Panc1 (cell line): ENCODE measurements at regions not wholly inside any gene's neighbourhood (a gene's known extent, or its start where the extent isn't known, plus 50 kb on each side); places are given as distances from the start of the nearest gene placed in this dataset.

Experiments
- ATAC-seq: fragments of 200-7000 bp; cut with Tn5 transposase; 2 replicates; pipeline ENCODE4 v1.9.1; 2020; ENCODE audit warnings: mild to moderate bottlenecking, moderate library complexity
- BruUV-seq: library from RNA; stranded (reverse); fragments of 400-500 nt; replicated peaks from 2 replicates; lab custom pipeline; 2021; lab: Mats Ljungman, UMichigan
- CTCF ChIA-PET: fragments of 300-600 bp; sonication (Branson Sonifier 250); formaldehyde crosslinking; loops from one replicate; lab custom pipeline; 2022; ENCODE audit warnings: antibody characterized with exemption; lab: Charles Lee
- POLR2A ChIA-PET: fragments of 300-600 bp; sonication (Branson Sonifier 250); formaldehyde crosslinking; loops from one replicate; lab custom pipeline; 2022; ENCODE audit warnings: antibody characterized with exemption; lab: Charles Lee
- DNase-seq: peaks from one replicate; pipeline ENCODE4 v3.0.0-alpha.2; 2010; ENCODE audit warnings: low read depth, low spot score
- H3K27ac ChIP-seq: 2 replicates; pipeline ENCODE4 v1.5.1; 2011; ENCODE audit warnings: mild to moderate bottlenecking, low read length, inconsistent platforms
- H3K27me3 ChIP-seq: fragments of 200-500 bp; sonication (Bioruptor generic); 2 replicates; pipeline ENCODE4 v1.6.0; 2014; ENCODE audit warnings: low read length, inconsistent platforms; ENCODE audit not compliant: control insufficient read depth, insufficient read depth
- H3K36me3 ChIP-seq: fragments of 200-500 bp; sonication (Bioruptor generic); 2 replicates; pipeline ENCODE4 v1.5.1; 2014; ENCODE audit warnings: inconsistent platforms, mild to moderate bottlenecking, low read length, moderate library complexity; ENCODE audit not compliant: control insufficient read depth, insufficient read depth
- H3K4me1 ChIP-seq: 2 replicates; pipeline ENCODE4 v1.5.1; 2011; ENCODE audit warnings: inconsistent platforms, mild to moderate bottlenecking, low read length, moderate library complexity; ENCODE audit not compliant: control insufficient read depth, insufficient read depth
- H3K4me3 ChIP-seq, 2 experiments: 2 replicates each; pipeline ENCODE4 v1.5.1; 2011 to 2012; ENCODE audit warnings: low read depth in 2 of 2, low read length in 2 of 2, mild to moderate bottlenecking in 2 of 2, inconsistent platforms in 1 of 2, moderate library complexity in 1 of 2
- H3K9me3 ChIP-seq: fragments of 200-500 bp; sonication (Bioruptor generic); 2 replicates; pipeline ENCODE4 v1.5.1; 2014; ENCODE audit warnings: low read depth, mild to moderate bottlenecking, inconsistent platforms, low read length, moderate library complexity; ENCODE audit not compliant: control insufficient read depth, insufficient read depth
- CTCF ChIP-seq: fragments of 450-650 bp; IDR thresholded peaks from 2 replicates; pipeline ENCODE4 v1.5.1; 2017; ENCODE audit warnings: mild to moderate bottlenecking
- POLR2AphosphoS5 ChIP-seq: IDR thresholded peaks from 2 replicates; pipeline ENCODE4 v1.6.1; 2012; ENCODE audit warnings: mild to moderate bottlenecking, low read depth, low read length, moderate library complexity
- REST ChIP-seq, 2 experiments: IDR thresholded peaks; 2 replicates each; pipeline ENCODE4 v1.6.1; 2011 to 2012; ENCODE audit warnings: low read depth in 2 of 2, control low read depth in 1 of 2, low read length in 1 of 2, mild to moderate bottlenecking in 1 of 2, moderate library complexity in 1 of 2; ENCODE audit not compliant: insufficient read depth in 1 of 2
- SIN3A ChIP-seq: IDR thresholded peaks from 2 replicates; pipeline ENCODE4 v1.6.1; 2012; ENCODE audit warnings: low read depth, mild to moderate bottlenecking, low read length, moderate library complexity, borderline replicate concordance; ENCODE audit not compliant: insufficient read depth
- TCF7L2 ChIP-seq: IDR thresholded peaks from 2 replicates; pipeline ENCODE4 v1.6.1; 2011; ENCODE audit warnings: mild to moderate bottlenecking, low read depth, low read length, inconsistent platforms
- in situ Hi-C: cut with HindIII; loops from 2 replicates; pipeline ENCODE4 v1.10.0; 2016; ENCODE audit warnings: low sequenced_read_pairs, low pct_unique_long_range_greater_than_20kb
- intact Hi-C: fragments of 100-400 bp; cut with micrococcal nuclease; formaldehyde crosslinking; loops from one replicate; pipeline ENCODE4 v1.10.0; 2022; ENCODE audit not compliant: unreplicated experiment

- intact Hi-C loops, result no loop called here
- no peaks in the 10 kb centered on the region for H3K4me1 ChIP-seq
- ATAC-seq (no peak), DNase-seq (no peak)
- POLR2A ChIA-PET, result no interaction called here
- no peak for TF ChIP-seq CTCF
- TF ChIP-seq REST (IDR thresholded peaks at IDR 0.05; ENCODE audit: insufficient read depth in 1 of 2, low read depth in 2 of 2, low read length in 1 of 2), result no peak
- TF ChIP-seq POLR2AphosphoS5, result no peak
- no peak for TF ChIP-seq SIN3A
- TF ChIP-seq TCF7L2, result no peak
- BruUV-seq, result no TSS peak
- CTCF ChIA-PET, result no interaction called here
- no peaks in the 10 kb centered on the region for H3K36me3 ChIP-seq
- no peaks in the 10 kb centered on the region for H3K27me3 ChIP-seq
- in situ Hi-C loops, result no loop called here
- H3K27ac ChIP-seq, result no peak overlapping the region
- no peaks in the 10 kb centered on the region for H3K9me3 ChIP-seq
- H3K4me3 ChIP-seq, result no peak overlapping the region
Observed at GRCh38 chr12:105454688-105455087, 124.2 kb downstream of the C12orf75 start.

GRCh38 chr12:105455261-105455660, 124.8 kb downstream of the C12orf75 start:
- Histone ChIP-seq H3K4me1 (no peaks in the 10 kb centered on the region), H3K27me3 (no peaks in the 10 kb centered on the region), H3K27ac (no peak overlapping the region), H3K4me3 (no peak overlapping the region), H3K9me3 (no peaks in the 10 kb centered on the region), H3K36me3 (no peaks in the 10 kb centered on the region)
- ChIA-PET POLR2A (no interaction called here), CTCF (interaction anchor here (0.6 kb wide), 1 partner anchor 1767 kb away, joined by 3 read pairs; no protein-coding TSS in a partner anchor)
- in situ Hi-C loops (no loop called here), intact Hi-C loops (no loop called here)
- BruUV-seq, result no TSS peak
- DNase-seq (no peak), ATAC-seq (no peak)
- 0 out of 2 replicates have a peak, but pooled peaks have one; percentile 14 for TF ChIP-seq CTCF
- TF ChIP-seq POLR2AphosphoS5, result no peak
